Endothelial cell of hepatic sinusoid (primary cell): ENCODE measurements at regions not wholly inside any gene's neighbourhood (a gene's known extent, or its start where the extent isn't known, plus 50 kb on each side); places are given as distances from the start of the nearest gene placed in this dataset.

ENCODE experiments used
- in situ Hi-C: cut with HindIII; loops from 2 replicates; pipeline ENCODE4 v1.10.0; 2017; ENCODE audit warnings: low sequenced_read_pairs

GRCh38 chr5:98099448-98100105, 673.9 kb upstream of the RGMB start:
- in situ Hi-C loops: no loop called here

GRCh38 chr5:98101131-98101530, 672.3 kb upstream of the RGMB start:
- in situ Hi-C loops: no loop called here

- in situ Hi-C loops: no loop called here
These were observed 670.5 kb upstream of the RGMB start for GRCh38 chr5:98102936-98103335.

GRCh38 chr5:98103807-98104206, 669.7 kb upstream of the RGMB start:
- in situ Hi-C loops: no loop called here

- in situ Hi-C loops: no loop called here
These were observed 668.8 kb upstream of the RGMB start for GRCh38 chr5:98104454-98105188.

GRCh38 chr5:98105681-98106080, 667.8 kb upstream of the RGMB start:
- in situ Hi-C loops: no loop called here

- in situ Hi-C loops: no loop called here
These were observed 667.1 kb upstream of the RGMB start for GRCh38 chr5:98106116-98107031.

- in situ Hi-C loops: no loop called here
These were observed 665.0 kb upstream of the RGMB start for GRCh38 chr5:98108497-98108896.

GRCh38 chr5:98109561-98110006, 663.9 kb upstream of the RGMB start:
- in situ Hi-C loops: no loop called here

- in situ Hi-C loops: no loop called here
These were observed 663.2 kb upstream of the RGMB start for GRCh38 chr5:98110282-98110691.

GRCh38 chr5:98110791-98111190, 662.7 kb upstream of the RGMB start:
- in situ Hi-C loops: no loop called here

- in situ Hi-C loops: no loop called here
These were observed 661.8 kb upstream of the RGMB start for GRCh38 chr5:98111686-98112085.

GRCh38 chr5:98121036-98121936, 652.2 kb upstream of the RGMB start:
- in situ Hi-C loops: no loop called here

- in situ Hi-C loops: no loop called here
These were observed 645.2 kb upstream of the RGMB start for GRCh38 chr5:98128271-98128670.

- in situ Hi-C loops: no loop called here
These were observed 644.6 kb upstream of the RGMB start for GRCh38 chr5:98128846-98129245.

- in situ Hi-C loops: no loop called here
These were observed 643.0 kb upstream of the RGMB start for GRCh38 chr5:98130261-98131035.

GRCh38 chr5:98144116-98144515, 629.3 kb upstream of the RGMB start:
- in situ Hi-C loops: no loop called here

GRCh38 chr5:98144710-98145109, 628.8 kb upstream of the RGMB start:
- in situ Hi-C loops: no loop called here

- in situ Hi-C loops: no loop called here
These were observed 616.1 kb upstream of the RGMB start for GRCh38 chr5:98157368-98157767.

- in situ Hi-C loops: no loop called here
These were observed 615.0 kb upstream of the RGMB start for GRCh38 chr5:98158440-98158839.
